Medulla oblongata (tissue), 1 donor: ENCODE measurements at regions not wholly inside any gene's neighbourhood (a gene's known extent, or its start where the extent isn't known, plus 50 kb on each side); places are given as distances from the start of the nearest gene placed in this dataset.
"Not testable (repeated sequence)": the region's sequence is repeated elsewhere in the genome, so short reads cannot be mapped to it uniquely, and the experiment has no call there.

Source experiments
- DNase-seq: peaks from one replicate; pipeline ENCODE4 v3.0.0-alpha.2; 2015; ENCODE audit errors: extremely low spot score

DNA sequence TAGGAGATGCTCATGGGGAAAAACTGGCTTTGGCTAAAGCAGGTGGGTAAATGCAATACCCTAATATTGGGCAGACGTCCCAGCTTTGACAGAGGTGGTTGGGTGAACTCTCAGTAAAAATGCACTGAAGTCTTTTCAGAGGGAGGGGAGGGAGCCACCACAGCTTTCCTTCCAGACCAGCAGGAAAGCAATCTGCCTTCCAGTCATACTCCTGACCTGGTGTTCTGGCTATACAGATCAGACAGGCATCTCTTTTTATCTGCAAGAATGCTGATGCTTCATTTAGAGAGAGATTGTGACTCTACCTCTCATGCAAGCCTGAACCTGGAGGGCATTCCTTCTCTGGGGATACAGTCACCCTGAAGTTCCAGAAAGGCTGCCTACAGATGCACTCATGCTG lies 52.6 kb upstream of the ICA1 start:
- no peak for DNase-seq

- no peak for DNase-seq
Measured at GRCh38 chr7:8319115-8319514, 57.1 kb upstream of the ICA1 start.

DNA sequence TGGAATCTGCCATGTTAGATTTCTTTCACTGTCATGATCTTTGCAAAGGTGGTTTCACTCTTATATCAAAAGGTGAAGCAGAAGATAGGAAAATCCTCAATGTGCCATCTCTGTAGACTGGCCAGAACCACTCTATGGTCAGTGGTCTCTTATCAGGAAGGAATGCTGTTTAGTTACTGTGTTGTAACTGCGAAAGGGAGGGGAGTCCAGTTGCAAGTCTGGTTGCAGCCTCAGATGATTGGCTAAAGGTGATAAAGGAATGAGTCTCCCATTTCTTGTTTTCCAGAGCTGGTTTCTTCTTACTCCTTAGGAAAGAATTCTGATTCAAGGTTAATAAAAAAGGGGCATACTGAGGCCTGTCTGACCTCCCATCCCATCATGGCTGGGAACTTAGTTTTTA lies 58.2 kb upstream of the ICA1 start:
- DNase-seq = no peak

- DNase-seq = no peak
Measured at GRCh38 chr7:8321312-8321711, 59.3 kb upstream of the ICA1 start.

- DNase-seq = no peak
Measured at GRCh38 chr7:8322667-8323066, 60.7 kb upstream of the ICA1 start.

DNA sequence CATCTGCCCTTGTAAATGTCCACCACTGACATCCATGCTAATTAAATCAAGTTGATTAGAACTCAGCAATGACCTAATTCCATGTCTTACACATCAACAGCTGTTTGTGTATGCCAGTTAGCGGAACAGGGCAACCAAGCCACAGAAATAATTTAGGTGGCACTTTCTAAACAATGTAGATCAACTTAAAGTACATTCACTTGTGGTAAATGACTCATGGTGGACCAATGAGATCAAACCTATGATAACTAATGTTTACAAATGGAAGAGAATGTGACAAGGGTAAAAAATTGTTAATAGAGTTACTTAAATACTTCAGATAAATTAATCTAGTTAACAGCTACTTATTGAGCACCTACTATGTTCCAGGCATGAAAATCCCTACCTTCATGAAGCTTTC lies 63.1 kb upstream of the ICA1 start:
- DNase-seq = no peak

DNA sequence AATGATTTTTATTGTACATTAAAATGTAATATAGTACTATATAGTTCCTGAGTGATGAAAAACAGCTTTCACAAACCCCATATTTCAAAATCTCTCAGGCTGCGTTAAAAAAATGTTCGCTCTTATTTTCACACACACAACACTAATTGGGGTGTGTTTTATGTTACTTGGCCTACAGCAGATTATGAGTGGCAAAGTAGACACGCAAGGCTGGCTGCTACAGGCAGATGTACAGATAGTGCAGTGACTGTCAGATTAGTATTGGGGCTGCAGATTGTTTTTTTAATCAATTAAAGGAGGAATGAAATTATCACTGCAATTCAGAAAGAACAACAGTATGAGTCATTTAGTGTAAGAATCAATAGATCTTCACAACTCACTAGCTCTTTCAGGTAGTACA lies 65.2 kb upstream of the ICA1 start:
- no peak for DNase-seq

GRCh38 chr7:8338206-8338605 lies 76.2 kb upstream of the ICA1 start:
- DNase-seq = no peak

- peak; percentile 13 for DNase-seq
Measured at GRCh38 chr7:8343556-8343955, 81.6 kb upstream of the ICA1 start.

DNA sequence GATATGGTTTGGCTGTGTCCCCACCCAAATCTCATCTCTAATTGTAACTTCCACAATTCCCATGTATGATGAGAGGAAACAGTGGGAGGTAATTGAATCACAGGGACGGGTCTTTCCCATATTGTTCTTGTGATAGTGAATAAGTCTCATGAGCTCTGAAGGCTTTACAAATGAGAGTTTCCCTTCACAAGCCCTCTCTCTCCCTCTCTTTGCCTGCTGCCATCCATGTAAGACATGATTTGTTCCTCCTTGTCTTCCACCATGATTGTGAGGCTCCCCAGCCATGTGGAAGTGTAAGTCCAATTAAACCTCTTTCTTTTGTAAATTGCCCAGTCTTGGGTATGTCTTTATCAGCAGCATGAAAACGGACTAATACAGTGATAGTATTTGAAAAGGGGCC lies 85.4 kb upstream of the ICA1 start:
- DNase-seq = not testable (repeated sequence)

DNA sequence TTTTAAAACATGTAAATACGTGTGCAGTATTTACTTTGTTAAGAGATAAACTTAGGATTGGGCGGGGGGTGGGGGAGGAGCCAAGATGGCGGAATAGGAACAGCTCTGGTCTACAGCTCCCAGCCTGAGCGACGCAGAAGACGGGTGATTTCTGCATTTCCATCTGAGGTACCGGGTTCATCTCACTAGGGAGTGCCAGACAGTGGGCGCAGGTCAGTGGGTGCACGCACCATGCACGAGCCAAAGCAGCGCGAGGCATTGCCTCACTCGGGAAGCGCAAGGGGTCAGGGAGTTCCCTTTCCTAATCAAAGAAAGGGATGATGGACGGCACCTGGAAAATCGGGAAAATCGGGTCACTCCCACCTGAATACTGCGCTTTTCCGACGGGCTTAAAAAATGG lies 81.8 kb upstream of the NXPH1 start:
- DNase-seq = not testable (repeated sequence)

DNA sequence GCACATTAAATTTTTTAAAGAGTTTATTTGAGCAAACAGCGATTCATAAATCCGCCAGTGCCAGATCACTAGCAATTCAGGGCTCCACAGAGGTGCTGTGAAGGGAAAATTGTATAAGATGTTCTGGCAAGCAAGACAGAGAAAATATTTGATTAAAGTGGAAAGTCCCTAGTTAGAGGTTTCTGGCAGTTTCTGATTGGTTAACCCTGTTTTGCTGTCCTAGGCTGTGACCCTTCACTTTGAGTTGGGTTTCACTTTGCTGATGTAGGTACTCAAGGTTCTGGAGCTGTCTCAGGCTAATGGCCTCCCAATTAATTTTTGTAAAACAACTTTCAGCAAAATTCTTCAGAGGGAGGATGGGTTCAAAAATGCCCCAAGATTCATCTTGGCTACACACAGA lies 79.4 kb upstream of the NXPH1 start:
- no peak for DNase-seq

DNA sequence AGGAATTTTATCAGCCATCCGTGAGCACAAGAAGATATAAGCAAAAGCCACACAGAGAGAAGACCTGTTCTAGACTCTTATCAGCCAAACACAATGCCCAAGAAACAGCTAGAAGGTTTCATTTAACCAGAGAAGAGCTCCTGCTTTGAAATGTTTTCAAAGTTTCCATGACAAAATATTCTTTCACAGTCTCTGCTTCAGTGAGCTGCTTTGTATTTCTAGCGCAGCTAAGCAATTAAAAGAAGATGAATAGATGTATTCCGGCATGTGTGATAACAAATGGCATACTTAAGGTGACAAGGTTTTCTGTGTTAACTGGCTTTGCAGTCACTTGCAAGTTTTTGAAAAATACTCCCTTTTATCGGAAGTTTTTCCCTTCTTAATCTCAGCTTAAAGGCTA lies 78.9 kb upstream of the NXPH1 start:
- DNase-seq = no peak

DNA sequence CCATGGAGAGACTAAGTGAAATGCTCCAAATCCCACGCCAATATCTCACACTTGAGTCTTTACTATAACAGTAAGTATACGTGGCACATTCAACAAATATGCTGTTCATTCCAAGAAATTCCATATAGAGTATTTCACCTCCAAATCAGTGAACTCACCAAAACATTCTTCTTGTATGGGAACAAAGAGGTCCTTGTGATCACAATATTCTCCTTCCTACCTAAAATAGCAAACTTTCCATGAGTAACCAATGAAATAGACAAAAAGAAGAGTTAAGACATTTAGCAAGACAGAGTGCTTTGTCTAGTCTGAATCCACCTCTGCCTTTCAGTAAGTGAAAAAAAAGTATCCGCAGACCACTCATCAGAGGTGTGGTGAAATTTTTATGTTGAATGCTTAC lies 77.3 kb upstream of the NXPH1 start:
- DNase-seq = no peak

- DNase-seq = peak; percentile 5
Measured at GRCh38 chr7:8357536-8357935, 75.9 kb upstream of the NXPH1 start.

GRCh38 chr7:8360564-8361153 lies 72.8 kb upstream of the NXPH1 start:
- DNase-seq = no peak

DNA sequence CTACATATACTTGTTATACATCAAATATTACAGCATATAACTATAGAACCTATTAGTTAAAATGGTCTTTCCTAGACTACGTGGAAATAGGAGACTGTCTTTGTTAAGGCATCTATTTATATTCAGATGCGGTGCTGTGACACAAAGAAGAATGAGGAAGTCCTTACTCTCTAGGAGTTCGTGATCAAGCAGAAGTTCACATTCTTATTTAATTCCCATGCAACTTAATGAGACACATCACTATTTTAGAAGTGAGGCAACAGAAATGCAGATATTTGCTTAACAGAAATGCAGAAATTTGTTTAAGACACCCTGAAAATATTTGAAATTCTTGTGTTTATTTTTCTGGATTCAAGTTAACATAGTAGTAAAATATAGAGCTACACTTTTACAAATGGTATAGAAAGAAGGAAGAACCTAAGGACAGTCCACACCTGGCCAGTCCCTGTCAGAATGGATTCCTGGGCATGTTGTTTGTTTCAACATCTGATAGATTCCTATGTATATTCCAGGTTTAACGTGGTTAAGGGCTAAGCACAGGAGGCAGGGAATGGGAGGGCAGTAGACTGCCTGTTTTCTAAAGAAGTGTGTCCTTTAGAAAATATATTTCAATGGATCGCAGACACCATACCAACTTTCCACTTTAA lies 70.6 kb upstream of the NXPH1 start:
- DNase-seq = no peak

DNA sequence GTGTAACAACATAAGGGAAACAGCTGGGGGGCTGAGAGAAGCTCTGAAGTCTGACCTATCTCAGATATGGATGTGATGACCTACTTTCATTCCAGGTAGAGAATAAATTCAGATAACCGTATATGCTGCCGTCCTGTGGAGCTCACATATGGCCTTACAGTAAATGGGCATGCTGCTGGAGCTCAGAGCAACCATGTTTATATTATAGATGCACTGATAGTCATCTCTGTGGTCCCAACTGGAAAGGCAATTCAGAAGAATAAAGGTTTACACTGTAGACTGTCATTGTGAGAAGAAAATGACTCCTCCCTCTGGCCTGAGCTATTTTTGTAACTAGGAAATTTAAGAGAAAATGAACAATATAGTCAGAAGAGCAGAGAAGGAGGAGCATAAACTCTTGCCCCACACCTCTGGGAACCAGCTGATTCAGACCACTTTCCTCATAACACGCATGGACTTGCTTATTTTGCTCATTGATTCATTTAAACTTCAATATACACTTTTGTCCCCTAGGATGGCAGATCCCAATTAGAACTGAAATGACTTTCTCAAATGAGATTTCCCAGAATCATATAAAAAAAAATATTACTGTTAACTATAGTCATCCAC lies 69.9 kb upstream of the NXPH1 start:
- no peak for DNase-seq

DNA sequence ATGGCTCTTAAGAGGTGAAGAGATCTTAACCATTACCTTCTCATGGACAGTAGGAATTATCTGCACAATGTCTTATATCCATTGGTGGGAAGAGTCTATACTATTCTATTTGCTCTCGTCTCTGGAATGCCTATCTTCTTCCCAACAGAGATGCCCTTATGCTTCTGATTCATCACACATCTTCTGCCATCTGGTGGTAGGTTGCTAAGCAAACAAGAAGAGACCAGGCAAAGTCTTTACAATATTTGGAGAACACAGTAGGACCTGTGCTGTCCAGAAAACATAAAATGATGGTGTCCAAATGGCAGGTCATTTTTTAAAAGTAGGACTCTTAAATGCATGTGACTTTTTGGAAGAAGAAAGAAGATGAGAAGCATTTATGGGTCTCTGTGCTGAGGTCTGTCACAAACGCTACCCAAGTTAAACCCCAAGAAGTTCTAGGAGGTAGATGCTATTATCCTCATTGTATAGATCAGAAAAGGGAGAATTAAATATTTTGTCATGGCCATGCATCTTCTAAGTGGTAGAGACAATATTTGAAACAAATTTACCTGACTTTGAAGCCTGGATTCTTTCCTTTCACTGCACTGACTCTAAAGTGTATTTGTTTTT lies 67.8 kb upstream of the NXPH1 start:
- DNase-seq = peak; percentile 75

GRCh38 chr7:8368007-8368406 lies 65.4 kb upstream of the NXPH1 start:
- DNase-seq = not testable (repeated sequence)

GRCh38 chr7:8371742-8372141 lies 61.7 kb upstream of the NXPH1 start:
- no peak for DNase-seq

GRCh38 chr7:8373851-8374250 lies 59.6 kb upstream of the NXPH1 start:
- DNase-seq = no peak

- peak; percentile 27 for DNase-seq
Measured at GRCh38 chr7:8378349-8379019, 54.9 kb upstream of the NXPH1 start.
